Psoas muscle (tissue), 7 donors: ENCODE measurements at regions not wholly inside any gene's neighbourhood (a gene's known extent, or its start where the extent isn't known, plus 50 kb on each side); places are given as distances from the start of the nearest gene placed in this dataset.

Experiments used
- ATAC-seq, 4 donors: fragments of 200-7000 bp; cut with Tn5 transposase; one replicate each; pipeline ENCODE4 v1.9.1; 2020; ENCODE audit warnings: moderate library complexity in 3 of 4, mild to moderate bottlenecking in 2 of 4
- DNase-seq, 2 donors: peaks; one replicate each; pipeline ENCODE4 v3.0.0-alpha.2; 2020
- H3K27ac ChIP-seq: fragments of 200-600 bp; one replicate; pipeline ENCODE4 v1.8.0; 2022
- H3K27me3 ChIP-seq, 3 donors: fragments of 200-600 bp in 1 of 3; one replicate each; pipeline versions ENCODE4 v1.6.1 to v1.8.0; 2013 to 2022; ENCODE audit warnings: low read length in 2 of 3, mild to moderate bottlenecking in 2 of 3, moderate library complexity in 1 of 3; ENCODE audit not compliant: insufficient read depth in 3 of 3
- H3K36me3 ChIP-seq, 2 donors: fragments of 200-600 bp in 1 of 2; one replicate each; pipeline versions ENCODE4 v1.6.1 to v1.8.0; 2013 to 2022; ENCODE audit warnings: low read depth in 1 of 2, mild to moderate bottlenecking in 1 of 2, moderate library complexity in 1 of 2; ENCODE audit not compliant: insufficient read depth in 1 of 2
- H3K4me1 ChIP-seq: fragments of 200-600 bp; one replicate; pipeline ENCODE4 v1.8.0; 2022
- H3K4me3 ChIP-seq: fragments of 200-600 bp; one replicate; pipeline ENCODE4 v1.8.0; 2022; ENCODE audit warnings: mild to moderate bottlenecking
- H3K9me3 ChIP-seq: fragments of 200-600 bp; one replicate; pipeline ENCODE4 v1.8.0; 2022
- WGBS, 3 donors: extraction: QIAGEN DNeasy Blood & Tissue Kit; methylation state at CpG; one replicate each; pipeline versions ENCODE4 v1.1.6 to v1.1.7; 2013; 5-methylcytosine and 5-hydroxymethylcytosine counted together
- intact Hi-C, 2 donors: fragments of 100-400 bp; cut with DNase I; formaldehyde crosslinking; loops; one replicate each; pipeline versions ENCODE4 v1.11.0 to v1.14.2; 2022
- TF ChIP-seq, protein P1 (sequence below): fragments of 200-600 bp; IDR thresholded peaks from one replicate; pipeline ENCODE4 v1.8.0; 2022; ENCODE audit warnings: antibody characterized with exemption
- donor health status: healthy with polysubstance abuse.
- donor health status: DM: no; HTN: no; CAD: no; lungs with moderate emphysema.
- donor health status: Bipolar disorder and iron deficiency.
- donor health status: healthy.
- donor health status: DM: yes; HTN: yes; CAD: no.
- donor health status: DM: no; HTN: no; CAD: no.
- donor health status: DM: yes; HTN: yes; CAD: no.

- intact Hi-C loops = no loop called here
- Histone ChIP-seq H3K4me1 (no peaks in the 10 kb centered on the region), H3K4me3 (no peak overlapping the region), H3K27ac (no peak overlapping the region), H3K27me3 (no peaks in the 10 kb centered on the region), H3K36me3 (no peaks in the 10 kb centered on the region), H3K9me3 (no peaks in the 10 kb centered on the region)
- 28 to 49% (median 33%) methylated on average over 1 of the region's 1 CpG for WGBS, 3 donors
- DNase-seq = no peak
- ATAC-seq = no peak
- TF ChIP-seq, protein P1, sequence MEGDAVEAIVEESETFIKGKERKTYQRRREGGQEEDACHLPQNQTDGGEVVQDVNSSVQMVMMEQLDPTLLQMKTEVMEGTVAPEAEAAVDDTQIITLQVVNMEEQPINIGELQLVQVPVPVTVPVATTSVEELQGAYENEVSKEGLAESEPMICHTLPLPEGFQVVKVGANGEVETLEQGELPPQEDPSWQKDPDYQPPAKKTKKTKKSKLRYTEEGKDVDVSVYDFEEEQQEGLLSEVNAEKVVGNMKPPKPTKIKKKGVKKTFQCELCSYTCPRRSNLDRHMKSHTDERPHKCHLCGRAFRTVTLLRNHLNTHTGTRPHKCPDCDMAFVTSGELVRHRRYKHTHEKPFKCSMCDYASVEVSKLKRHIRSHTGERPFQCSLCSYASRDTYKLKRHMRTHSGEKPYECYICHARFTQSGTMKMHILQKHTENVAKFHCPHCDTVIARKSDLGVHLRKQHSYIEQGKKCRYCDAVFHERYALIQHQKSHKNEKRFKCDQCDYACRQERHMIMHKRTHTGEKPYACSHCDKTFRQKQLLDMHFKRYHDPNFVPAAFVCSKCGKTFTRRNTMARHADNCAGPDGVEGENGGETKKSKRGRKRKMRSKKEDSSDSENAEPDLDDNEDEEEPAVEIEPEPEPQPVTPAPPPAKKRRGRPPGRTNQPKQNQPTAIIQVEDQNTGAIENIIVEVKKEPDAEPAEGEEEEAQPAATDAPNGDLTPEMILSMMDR = no peak
Measured at GRCh38 chr1:73604211-73604610, 593.8 kb downstream of the LRRIQ3 start.

DNA sequence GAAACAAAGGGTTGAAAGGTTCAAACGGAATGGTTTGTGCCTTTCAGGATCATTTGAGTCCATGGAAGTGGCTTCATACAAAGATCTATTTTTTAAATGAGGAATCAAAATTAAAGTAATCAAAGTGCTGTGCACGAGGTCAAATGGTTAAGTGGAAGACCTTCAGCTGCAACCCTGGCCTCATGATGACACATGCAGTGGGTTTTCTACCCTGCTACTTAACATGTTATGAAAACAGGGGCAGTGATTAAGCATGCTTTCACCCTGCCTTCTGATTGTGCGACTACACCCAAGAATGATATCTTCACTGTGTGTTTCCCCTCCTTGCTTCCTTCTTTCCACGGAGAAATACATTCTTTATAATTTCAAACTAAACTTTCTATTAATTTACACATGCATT is 604.2 kb downstream of the LRRIQ3 start:
- Histone ChIP-seq H3K36me3 (no peaks in the 10 kb centered on the region), H3K9me3 (no peaks in the 10 kb centered on the region), H3K27ac (no peak overlapping the region), H3K27me3 (no peaks in the 10 kb centered on the region), H3K4me1 (no peaks in the 10 kb centered on the region), H3K4me3 (no peak overlapping the region)
- TF ChIP-seq, protein P1 = no peak
- intact Hi-C loops = no loop called here
- 58 to 62% (median 61%) methylated on average over 4 of the region's 4 CpGs for WGBS, 3 donors
- ATAC-seq (no peak), DNase-seq (no peak)

- intact Hi-C loops = no loop called here
- no peaks in the 10 kb centered on the region for H3K4me1 ChIP-seq
- WGBS, 3 donors = 22 to 30% (median 23%) methylated on average over 3 of the region's 3 CpGs
Measured at GRCh38 chr1:73593364-73593763, 604.6 kb downstream of the LRRIQ3 start.

DNA sequence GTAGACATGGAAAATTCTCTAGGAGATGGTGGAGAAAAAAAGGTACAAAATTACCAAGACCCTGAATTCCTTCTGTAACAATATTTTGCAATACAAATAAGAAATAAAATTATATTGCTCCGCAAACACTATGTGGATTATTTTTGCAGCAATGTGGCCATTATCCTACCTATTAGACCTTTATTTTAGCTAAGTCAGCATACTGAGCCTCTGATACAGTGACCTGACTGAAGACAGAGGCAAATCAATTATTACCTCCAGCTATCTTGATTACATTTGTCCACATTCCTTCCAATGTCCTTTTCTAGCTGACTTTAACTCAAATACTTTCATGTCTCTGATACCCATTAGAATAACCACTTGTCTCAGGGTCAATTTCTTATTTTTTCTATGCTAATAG is 610.9 kb downstream of the LRRIQ3 start:
- H3K9me3 ChIP-seq = no peaks in the 10 kb centered on the region
- intact Hi-C loops = no loop called here
- H3K27me3 ChIP-seq = no peaks in the 10 kb centered on the region
- ATAC-seq (no peak), DNase-seq (no peak)
- H3K27ac ChIP-seq = no peak overlapping the region
- no peaks in the 10 kb centered on the region for H3K4me1 ChIP-seq
- WGBS, 3 donors = 93 to 100% (median 95%) methylated on average over 1 of the region's 1 CpG
- H3K4me3 ChIP-seq = no peak overlapping the region
- TF ChIP-seq, protein P1 = no peak
- no peaks in the 10 kb centered on the region for H3K36me3 ChIP-seq

More at GRCh38 chr1:73593364-73593763, 604.6 kb downstream of the LRRIQ3 start:
- DNase-seq (no peak), ATAC-seq (no peak)
- Histone ChIP-seq H3K27ac (no peak overlapping the region), H3K27me3 (no peaks in the 10 kb centered on the region), H3K36me3 (no peaks in the 10 kb centered on the region), H3K4me3 (no peak overlapping the region), H3K9me3 (no peaks in the 10 kb centered on the region)
- TF ChIP-seq, protein P1 = no peak

- no peaks in the 10 kb centered on the region for H3K36me3 ChIP-seq
- no peak overlapping the region for H3K27ac ChIP-seq
- no peak overlapping the region for H3K4me3 ChIP-seq
- ATAC-seq (no peak), DNase-seq (no peak)
- no peaks in the 10 kb centered on the region for H3K4me1 ChIP-seq
- intact Hi-C loops = no loop called here
- peaks cover 7% of the 10 kb centered on the region for H3K9me3 ChIP-seq
- TF ChIP-seq, protein P1 = no peak
- WGBS, 3 donors = 84 to 100% (median 97%) methylated on average over 1 of the region's 1 CpG
- no peaks in the 10 kb centered on the region for H3K27me3 ChIP-seq
Measured at GRCh38 chr1:73577206-73577605, 620.8 kb downstream of the LRRIQ3 start.
